SK-N-SH (cell line): ENCODE measurements at regions not wholly inside any gene's neighbourhood (a gene's known extent, or its start where the extent isn't known, plus 50 kb on each side); places are given as distances from the start of the nearest gene placed in this dataset.

ENCODE experiments used
- CTCF ChIA-PET: fragments of 300-600, 350-600 bp; formaldehyde crosslinking; extraction: SDS; loops from one replicate; lab custom pipeline; 2021; lab: Yijun Ruan, JAX
- POLR2A ChIA-PET: fragments of 350-600 bp; sonication (Branson Sonifier 250); formaldehyde crosslinking; extraction: SDS; loops from one replicate; lab custom pipeline; 2020; ENCODE audit warnings: antibody characterized with exemption, inconsistent platforms; lab: Yijun Ruan, JAX
- DNase-seq: peaks from one replicate; pipeline ENCODE4 v3.0.0; 2012
- H2AFZ ChIP-seq: fragments of 200-600 bp; sonication (generic); 2 replicates; pipeline ENCODE4 v1.8.1; 2016; ENCODE audit warnings: antibody characterized with exemption, mild to moderate bottlenecking, low read depth
- H3F3A ChIP-seq: fragments of 200-600 bp; sonication (generic); replicated peaks from 2 replicates; pipeline ENCODE3; 2016; ENCODE audit warnings: antibody characterized with exemption, mild to moderate bottlenecking; ENCODE audit not compliant: insufficient read depth
- H3K27ac ChIP-seq, 2 experiments: fragments of 200-500 bp in 1 of 2; fragments of 200-600 bp in 1 of 2; sonication (Bioruptor generic) in 1 of 2; sonication (generic), shearing (Covaris generic) in 1 of 2; 2 replicates each; pipeline versions ENCODE4 v1.5.1 to v1.6.1; 2014 to 2016; ENCODE audit warnings: low read depth in 2 of 2, inconsistent platforms in 1 of 2, low read length in 1 of 2, mild to moderate bottlenecking in 1 of 2, mixed read lengths in 1 of 2
- H3K27me3 ChIP-seq: fragments of 200-600 bp; sonication (generic), shearing (Covaris generic); 2 replicates; pipeline ENCODE4 v1.6.1; 2016; ENCODE audit warnings: mixed run types; ENCODE audit not compliant: insufficient read depth
- H3K36me3 ChIP-seq, 2 experiments: fragments of 200-500 bp in 1 of 2; fragments of 200-600 bp in 1 of 2; sonication (Bioruptor generic) in 1 of 2; sonication (generic) in 1 of 2; replicated peaks in 1 of 2; 2 replicates each; pipeline versions ENCODE3 to v1.5.1; 2014 to 2016; ENCODE audit warnings: low read length in 1 of 2, mild to moderate bottlenecking in 1 of 2; ENCODE audit not compliant: insufficient read depth in 2 of 2, control insufficient read depth in 1 of 2
- H3K4me1 ChIP-seq, 2 experiments: fragments of 200-500 bp in 1 of 2; fragments of 200-600 bp in 1 of 2; sonication (Bioruptor generic) in 1 of 2; sonication (generic), shearing (Covaris generic) in 1 of 2; 2 replicates each; pipeline versions ENCODE4 v1.5.1 to v1.6.1; 2014 to 2016; ENCODE audit warnings: low read depth in 1 of 2, low read length in 1 of 2, mixed run types in 1 of 2; ENCODE audit not compliant: insufficient read depth in 2 of 2, control insufficient read depth in 1 of 2
- H3K4me2 ChIP-seq: fragments of 200-600 bp; sonication (generic), shearing (Covaris generic); 2 replicates; pipeline ENCODE4 v1.6.1; 2017; ENCODE audit warnings: mixed run types
- H3K4me3 ChIP-seq, 2 experiments: fragments of 200-500 bp in 1 of 2; fragments of 200-600 bp in 1 of 2; sonication (Bioruptor generic) in 1 of 2; sonication (generic), shearing (Covaris generic) in 1 of 2; 2 replicates each; pipeline versions ENCODE4 v1.5.1 to v1.8.1; 2014 to 2016; ENCODE audit warnings: low read depth in 2 of 2, inconsistent platforms in 1 of 2, low read length in 1 of 2, mild to moderate bottlenecking in 1 of 2, mixed read lengths in 1 of 2, moderate library complexity in 1 of 2
- H3K79me2 ChIP-seq: fragments of 200-600 bp; sonication (generic); 2 replicates; pipeline ENCODE4 v1.8.1; 2017; ENCODE audit warnings: mild to moderate bottlenecking; ENCODE audit not compliant: insufficient read depth
- H3K9ac ChIP-seq: fragments of 200-600 bp; sonication (generic); 2 replicates; pipeline ENCODE4 v1.6.1; 2017; ENCODE audit warnings: mixed run types
- H3K9me2 ChIP-seq: fragments of 200-600 bp; sonication (generic); 2 replicates; pipeline ENCODE4 v1.6.1; 2017; ENCODE audit warnings: mixed run types
- H3K9me3 ChIP-seq: fragments of 200-600 bp; sonication (generic); 2 replicates; pipeline ENCODE4 v1.6.1; 2017; ENCODE audit warnings: mixed run types, mild to moderate bottlenecking, moderate library complexity
- H4K20me1 ChIP-seq: fragments of 200-600 bp; sonication (generic); 2 replicates; pipeline ENCODE4 v1.6.1; 2017; ENCODE audit warnings: mild to moderate bottlenecking, mixed run types; ENCODE audit not compliant: insufficient read depth
- CHD2 ChIP-seq: fragments of 150-350 bp; IDR thresholded peaks from 2 replicates; pipeline ENCODE4 v1.6.1; 2018; ENCODE audit warnings: low read length; ENCODE audit not compliant: partially characterized antibody
- EP300 ChIP-seq, 2 experiments: IDR thresholded peaks; 2 replicates each; pipeline versions ENCODE4 v1.4.0 to v1.6.1; 2012; ENCODE audit warnings: borderline replicate concordance in 1 of 2, low read depth in 1 of 2, low read length in 1 of 2
- EZH2phosphoT487 ChIP-seq: fragments of 200-600 bp; sonication (generic); IDR thresholded peaks from 2 replicates; pipeline ENCODE4 v1.6.1; 2017; ENCODE audit warnings: low read depth, mixed run types, mild to moderate bottlenecking, antibody characterized with exemption, moderate library complexity, borderline replicate concordance
- FOXJ3 ChIP-seq: sonication (generic); formaldehyde crosslinking; IDR thresholded peaks from 2 replicates; pipeline ENCODE4 v1.5.1; 2020; ENCODE audit warnings: mild to moderate bottlenecking, missing genetic modification reagents
- FOXM1 ChIP-seq: IDR thresholded peaks from 2 replicates; pipeline ENCODE4 v1.4.0; 2012; ENCODE audit warnings: low read depth, mild to moderate bottlenecking
- GABPA ChIP-seq: IDR thresholded peaks from 2 replicates; pipeline ENCODE4 v1.4.0; 2012; ENCODE audit warnings: low read depth, mild to moderate bottlenecking
- IRF3 ChIP-seq: fragments of 150-350 bp; IDR thresholded peaks from 2 replicates; pipeline ENCODE4 v1.6.1; 2016; ENCODE audit warnings: mild to moderate bottlenecking, low read depth, low read length
- MEF2A ChIP-seq: IDR thresholded peaks from 2 replicates; pipeline ENCODE4 v1.4.0; 2012; ENCODE audit warnings: low read depth, borderline replicate concordance
- POLR2AphosphoS5 ChIP-seq: IDR thresholded peaks from 2 replicates; pipeline ENCODE4 v1.6.1; 2012; ENCODE audit warnings: low read depth, low read length
- RCOR1 ChIP-seq: fragments of 150-350 bp; IDR thresholded peaks from 2 replicates; pipeline ENCODE4 v1.6.1; 2017; ENCODE audit warnings: antibody characterized with exemption, low read length
- SMC3 ChIP-seq: IDR thresholded peaks from 2 replicates; pipeline ENCODE4 v1.6.1; 2012; ENCODE audit warnings: low read depth, low read length, improper control_type of control experiment
- TAF1 ChIP-seq: IDR thresholded peaks from 2 replicates; pipeline ENCODE4 v1.6.1; 2012; ENCODE audit warnings: low read depth, mild to moderate bottlenecking, low read length, moderate library complexity, borderline replicate concordance
- TCF12 ChIP-seq: IDR thresholded peaks from 2 replicates; pipeline ENCODE4 v1.4.0; 2012
- TEAD4 ChIP-seq: IDR thresholded peaks from 2 replicates; pipeline ENCODE4 v1.4.0; 2012; ENCODE audit warnings: mild to moderate bottlenecking, borderline replicate concordance; ENCODE audit not compliant: insufficient read depth
- WGBS: methylation state at CpG from one replicate; pipeline ENCODE4 v1.1.6; 2017; ENCODE audit warnings: low lambda C conversion rate; 5-methylcytosine and 5-hydroxymethylcytosine counted together
- TF ChIP-seq, protein P1 (sequence below): IDR thresholded peaks from 2 replicates; pipeline ENCODE4; 2012

- TF ChIP-seq IRF3 (no peak), EZH2phosphoT487 (no peak), CHD2 (no peak), MEF2A (no peak), SMC3 (no peak), GABPA (no peak), FOXJ3 (CRISPR knock-in tag) (no peak)
These were observed 709.9 kb upstream of the ADGRL4 start (continued) for GRCh38 chr1:79716447-79716846.

DNA sequence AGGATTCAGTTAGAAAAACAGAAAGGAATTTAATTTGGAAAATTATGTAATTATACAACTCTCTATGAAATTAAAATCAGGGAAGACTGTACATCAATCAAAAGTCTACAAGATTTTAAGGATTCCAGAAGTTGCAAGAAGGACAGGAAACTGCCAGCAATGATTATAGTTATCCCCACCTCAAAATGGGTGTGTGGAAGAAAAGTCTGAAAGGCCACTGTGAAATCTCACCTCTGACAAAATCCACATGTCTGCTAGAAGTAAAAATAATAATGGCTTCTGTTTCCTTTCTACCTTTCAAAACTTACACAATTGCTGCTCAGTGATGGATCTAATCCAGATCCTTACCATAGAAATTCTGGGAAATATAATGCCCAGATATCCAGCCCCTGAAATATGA, 708.1 kb upstream of the ADGRL4 start:
- H3K9me2 ChIP-seq: no peaks in the 10 kb centered on the region
- ChIA-PET POLR2A (no interaction called here), CTCF (interaction anchor here (0.6 kb wide), 1 partner anchor 430 kb away, joined by 3 read pairs; no protein-coding TSS in a partner anchor)
- H3K36me3 ChIP-seq: no peaks in the 10 kb centered on the region
- peak overlapping the region in 1 of 2 experiments; percentile 76; a peak in 1 of 4 replicates for H3K27ac ChIP-seq
- H3K9ac ChIP-seq: no peak overlapping the region
- H4K20me1 ChIP-seq: no peaks in the 10 kb centered on the region
- TF ChIP-seq, protein P1, sequence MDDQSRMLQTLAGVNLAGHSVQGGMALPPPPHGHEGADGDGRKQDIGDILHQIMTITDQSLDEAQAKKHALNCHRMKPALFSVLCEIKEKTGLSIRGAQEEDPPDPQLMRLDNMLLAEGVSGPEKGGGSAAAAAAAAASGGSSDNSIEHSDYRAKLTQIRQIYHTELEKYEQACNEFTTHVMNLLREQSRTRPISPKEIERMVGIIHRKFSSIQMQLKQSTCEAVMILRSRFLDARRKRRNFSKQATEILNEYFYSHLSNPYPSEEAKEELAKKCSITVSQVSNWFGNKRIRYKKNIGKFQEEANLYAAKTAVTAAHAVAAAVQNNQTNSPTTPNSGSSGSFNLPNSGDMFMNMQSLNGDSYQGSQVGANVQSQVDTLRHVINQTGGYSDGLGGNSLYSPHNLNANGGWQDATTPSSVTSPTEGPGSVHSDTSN: 0 out of 2 replicates have a peak, but pooled peaks have one; percentile 17
- no peak for TF ChIP-seq TAF1
- TF ChIP-seq TCF12: peak; percentile 49
- peak in 1 of 2 experiments; percentile 64; a peak in 2 of 4 replicates for TF ChIP-seq EP300 (IDR thresholded peaks at IDR 0.05; ENCODE audit: borderline replicate concordance in 1 of 2, low read depth in 1 of 2, low read length in 1 of 2)
- H3K4me1 ChIP-seq: no peaks in the 10 kb centered on the region; a peak in 1 of 4 replicates
- H3F3A ChIP-seq: no peaks in the 10 kb centered on the region
- H3K27me3 ChIP-seq: no peaks in the 10 kb centered on the region
- H3K4me3 ChIP-seq: no peak overlapping the region
- no peak for DNase-seq
- no peaks in the 10 kb centered on the region for H3K9me3 ChIP-seq
- no peak overlapping the region for H3K4me2 ChIP-seq
- H3K79me2 ChIP-seq: no peaks in the 10 kb centered on the region
- no peak overlapping the region for H2AFZ ChIP-seq

- TF ChIP-seq FOXM1 (no peak), RCOR1 (no peak), TEAD4 (no peak), POLR2AphosphoS5 (no peak)
- CTCF ChIA-PET: no interaction called here
- 59% methylated on average over 3 of the region's 3 CpGs for WGBS
- Histone ChIP-seq H3K79me2 (no peaks in the 10 kb centered on the region), H3K9me2 (no peaks in the 10 kb centered on the region), H4K20me1 (no peaks in the 10 kb centered on the region), H3K36me3 (no peaks in the 10 kb centered on the region), H3K4me1 (no peaks in the 10 kb centered on the region; a peak in 1 of 4 replicates), H2AFZ (peak overlapping the region; percentile 57), H3K27me3 (no peaks in the 10 kb centered on the region), H3F3A (no peaks in the 10 kb centered on the region), H3K9me3 (no peaks in the 10 kb centered on the region), H3K9ac (no peak overlapping the region), H3K27ac (no peak overlapping the region), H3K4me3 (no peak overlapping the region), H3K4me2 (no peak overlapping the region)
- POLR2A ChIA-PET: no interaction called here
- no peak for DNase-seq
These were observed 704.5 kb upstream of the ADGRL4 start for GRCh38 chr1:79711001-79711431.
